ENCODE measurements at regions not wholly inside any gene's neighbourhood (a gene's known extent, or its start where the extent isn't known, plus 50 kb on each side); places are given as distances from the start of the nearest gene placed in this dataset.
"Not testable (repeated sequence)": the region's sequence is repeated elsewhere in the genome, so short reads cannot be mapped to it uniquely, and the experiment has no call there.

GRCh38 chr9:97176206-97176605 is 131.3 kb upstream of the CCDC180 start:
- DNase-seq = no peak

GRCh38 chr9:97168174-97168573 is 129.2 kb upstream of the CTSV start:
- not testable (repeated sequence) for DNase-seq

- not testable (repeated sequence) for DNase-seq
Observed at GRCh38 chr9:97166496-97167138, 127.7 kb upstream of the CTSV start.

- DNase-seq = no peak
Observed at GRCh38 chr9:97160255-97160654, 121.3 kb upstream of the CTSV start.

GRCh38 chr9:97158722-97159121 is 119.8 kb upstream of the CTSV start:
- not testable (repeated sequence) for DNase-seq

- DNase-seq = not testable (repeated sequence)
Observed at GRCh38 chr9:97155441-97155840, 116.5 kb upstream of the CTSV start.

- DNase-seq = no peak
Observed at GRCh38 chr9:97153967-97154366, 115.0 kb upstream of the CTSV start.

GRCh38 chr9:97153160-97153559 is 114.2 kb upstream of the CTSV start:
- DNase-seq = not testable (repeated sequence)

GRCh38 chr9:97150471-97150870 is 111.5 kb upstream of the CTSV start:
- not testable (repeated sequence) for DNase-seq

- DNase-seq = not testable (repeated sequence)
Observed at GRCh38 chr9:97148428-97148827, 109.5 kb upstream of the CTSV start.

- DNase-seq = not testable (repeated sequence)
Observed at GRCh38 chr9:97145680-97146079, 106.7 kb upstream of the CTSV start.

- no peak for DNase-seq
Observed at GRCh38 chr9:97140566-97140965, 101.6 kb upstream of the CTSV start.

GRCh38 chr9:97136421-97136820 is 97.5 kb upstream of the CTSV start:
- DNase-seq = no peak

- DNase-seq = not testable (repeated sequence)
Observed at GRCh38 chr9:97133966-97134365, 95.0 kb upstream of the CTSV start.

GRCh38 chr9:97132865-97133264 is 93.9 kb upstream of the CTSV start:
- DNase-seq = no peak

GRCh38 chr9:97130864-97131263 is 91.9 kb upstream of the CTSV start:
- DNase-seq = not testable (repeated sequence)

GRCh38 chr9:97130387-97130786 is 91.4 kb upstream of the CTSV start:
- not testable (repeated sequence) for DNase-seq

- DNase-seq = no peak
Observed at GRCh38 chr9:97128919-97129318, 90.0 kb upstream of the CTSV start.

- no peak for DNase-seq
Observed at GRCh38 chr9:97124256-97124655, 85.3 kb upstream of the CTSV start.

- no peak for DNase-seq
Observed at GRCh38 chr9:97110696-97111095, 71.8 kb upstream of the CTSV start.

GRCh38 chr9:97109194-97109811 is 70.4 kb upstream of the CTSV start:
- DNase-seq = no peak

- not testable (repeated sequence) for DNase-seq
Observed at GRCh38 chr9:97105220-97105619, 66.3 kb upstream of the CTSV start.

- not testable (repeated sequence) for DNase-seq
Observed at GRCh38 chr9:97103613-97104383, 64.9 kb upstream of the CTSV start.

- DNase-seq = not testable (repeated sequence)
Observed at GRCh38 chr9:97099540-97099939, 60.6 kb upstream of the CTSV start.

Data from activated CD4-positive, alpha-beta T cell treated with anti-CD3 and anti-CD28 coated beads for 1 hour (primary cell).